AG04450 (cell line): ENCODE measurements at regions not wholly inside any gene's neighbourhood (a gene's known extent, or its start where the extent isn't known, plus 50 kb on each side); places are given as distances from the start of the nearest gene placed in this dataset.

Source experiments
- CTCF ChIA-PET: fragments of 300-600, 350-600 bp; formaldehyde crosslinking; extraction: SDS; loops from one replicate; lab custom pipeline; 2022; ENCODE audit warnings: antibody characterized with exemption, inconsistent platforms; lab: Charles Lee
- POLR2A ChIA-PET: fragments of 350-600 bp; formaldehyde crosslinking; extraction: SDS; loops from one replicate; lab custom pipeline; 2021; ENCODE audit warnings: antibody characterized with exemption, inconsistent platforms; lab: Yijun Ruan, JAX
- DNase-seq: peaks from one replicate; pipeline ENCODE4 v3.0.0-alpha.2; 2011; ENCODE audit warnings: low read depth, low spot score
- H3K27ac ChIP-seq: one replicate; pipeline ENCODE4 v1.5.1; 2012; ENCODE audit warnings: low read depth, low read length, control low read depth
- H3K27me3 ChIP-seq: one replicate; pipeline ENCODE4 v1.6.0; 2012; ENCODE audit warnings: low read length; ENCODE audit not compliant: control insufficient read depth, insufficient read depth
- H3K4me3 ChIP-seq: 2 replicates; pipeline ENCODE4 v1.5.1; 2011; ENCODE audit warnings: mild to moderate bottlenecking, low read depth, low read length, control low read depth
- H3K9me3 ChIP-seq: 2 replicates; pipeline ENCODE4 v1.5.1; 2012; ENCODE audit warnings: low read length; ENCODE audit not compliant: control insufficient read depth, insufficient read depth
- CTCF ChIP-seq: IDR thresholded peaks from 2 replicates; pipeline ENCODE4 v1.5.1; 2011; ENCODE audit warnings: low read depth, low read length, control low read depth, inconsistent platforms

- Histone ChIP-seq H3K4me3 (no peak overlapping the region), H3K27ac (no peak overlapping the region), H3K27me3 (no peaks in the 10 kb centered on the region), H3K9me3 (no peaks in the 10 kb centered on the region)
- ChIA-PET POLR2A (no interaction called here), CTCF (interaction anchor here (1.0 kb wide), 1 partner anchor 38 kb away, joined by 5 read pairs; no protein-coding TSS in a partner anchor)
- no peak for DNase-seq
- TF ChIP-seq CTCF = no peak
Observed at GRCh38 chr15:95296643-95297042, 1033.9 kb upstream of the NR2F2 start.

- H3K27me3 ChIP-seq = no peaks in the 10 kb centered on the region
- DNase-seq = no peak
- H3K4me3 ChIP-seq = no peak overlapping the region
- no peak overlapping the region for H3K27ac ChIP-seq
- CTCF ChIA-PET = no interaction called here
- TF ChIP-seq CTCF = no peak
- POLR2A ChIA-PET = no interaction called here
- H3K9me3 ChIP-seq = peaks cover 3% of the 10 kb centered on the region
Observed at GRCh38 chr15:95298729-95299128, 1031.8 kb upstream of the NR2F2 start.

- TF ChIP-seq CTCF = no peak
- DNase-seq = no peak
- peaks cover 3% of the 10 kb centered on the region for H3K9me3 ChIP-seq
- H3K4me3 ChIP-seq = no peak overlapping the region
- no peaks in the 10 kb centered on the region for H3K27me3 ChIP-seq
- H3K27ac ChIP-seq = no peak overlapping the region
- ChIA-PET POLR2A (no interaction called here), CTCF (no interaction called here)
Observed at GRCh38 chr15:95300958-95301357, 1029.5 kb upstream of the NR2F2 start.

- H3K4me3 ChIP-seq = no peak overlapping the region
- no peaks in the 10 kb centered on the region for H3K27me3 ChIP-seq
- ChIA-PET CTCF (no interaction called here), POLR2A (no interaction called here)
- H3K9me3 ChIP-seq = peaks cover 3% of the 10 kb centered on the region
- no peak for DNase-seq
- H3K27ac ChIP-seq = no peak overlapping the region
- TF ChIP-seq CTCF = no peak
Observed at GRCh38 chr15:95302206-95302605, 1028.3 kb upstream of the NR2F2 start.

- POLR2A ChIA-PET = no interaction called here
- no peak for DNase-seq
- Histone ChIP-seq H3K4me3 (no peak overlapping the region), H3K27ac (no peak overlapping the region), H3K27me3 (no peaks in the 10 kb centered on the region), H3K9me3 (peaks cover 3% of the 10 kb centered on the region)
- TF ChIP-seq CTCF = no peak
- CTCF ChIA-PET = interaction anchor here (0.5 to 1.9 kb wide), 4 partner anchors 11 to 1024 kb away, joined by 3 to 15 read pairs (median 9); no protein-coding TSS in a partner anchor
Observed at GRCh38 chr15:95302809-95303208, 1027.7 kb upstream of the NR2F2 start.
